DND-41 (cell line): ENCODE measurements at regions not wholly inside any gene's neighbourhood (a gene's known extent, or its start where the extent isn't known, plus 50 kb on each side); places are given as distances from the start of the nearest gene placed in this dataset.

ENCODE experiments used
- ATAC-seq: fragments of 200-7000 bp; cut with Tn5 transposase; 3 replicates; pipeline ENCODE4 v1.9.1; 2021; ENCODE audit warnings: low read depth; ENCODE audit not compliant: insufficient read depth
- DNase-seq: peaks from one replicate; pipeline ENCODE4 v3.0.0-alpha.2; 2020
- H2AFZ ChIP-seq: 2 replicates; pipeline ENCODE4 v1.6.0; 2012; ENCODE audit warnings: low read depth, low read length
- H3K27ac ChIP-seq: 2 replicates; pipeline ENCODE4 v1.5.1; 2012; ENCODE audit warnings: low read length, inconsistent platforms
- H3K27me3 ChIP-seq: fragments of 200-600 bp; sonication (generic); 2 replicates; pipeline ENCODE4 v1.6.0; 2012; ENCODE audit warnings: low read length, mild to moderate bottlenecking, inconsistent platforms; ENCODE audit not compliant: insufficient read depth, poor library complexity
- H3K36me3 ChIP-seq: 2 replicates; pipeline ENCODE4 v1.5.1; 2012; ENCODE audit warnings: low read length, inconsistent platforms; ENCODE audit not compliant: insufficient read depth
- H3K4me1 ChIP-seq: 2 replicates; pipeline ENCODE4 v1.5.1; 2012; ENCODE audit warnings: mild to moderate bottlenecking, low read length; ENCODE audit not compliant: insufficient read depth
- H3K4me2 ChIP-seq: 2 replicates; pipeline ENCODE4 v1.6.0; 2012; ENCODE audit warnings: mild to moderate bottlenecking, moderate library complexity, low read length, inconsistent platforms; ENCODE audit not compliant: insufficient read depth
- H3K4me3 ChIP-seq, 2 experiments: fragments of 200-600 bp in 1 of 2; shearing (Covaris generic) in 1 of 2; 2 replicates each; pipeline ENCODE4 v1.5.1; 2012 to 2016; ENCODE audit warnings: inconsistent platforms in 2 of 2, low read length in 2 of 2, mild to moderate bottlenecking in 2 of 2, low read depth in 1 of 2, moderate library complexity in 1 of 2
- H3K79me2 ChIP-seq: 2 replicates; pipeline ENCODE4 v1.6.0; 2012; ENCODE audit warnings: low read length, inconsistent platforms; ENCODE audit not compliant: insufficient read depth
- H3K9ac ChIP-seq: 2 replicates; pipeline ENCODE4 v1.6.0; 2012; ENCODE audit warnings: low read depth, mild to moderate bottlenecking, inconsistent platforms, low read length, moderate library complexity
- H3K9me3 ChIP-seq: 2 replicates; pipeline ENCODE4 v1.5.1; 2012; ENCODE audit warnings: low read length, moderate library complexity, mild to moderate bottlenecking, inconsistent platforms; ENCODE audit not compliant: insufficient read depth, severe bottlenecking
- H4K20me1 ChIP-seq: 2 replicates; pipeline ENCODE4 v1.6.0; 2012; ENCODE audit warnings: low read length; ENCODE audit not compliant: insufficient read depth
- EZH2 ChIP-seq: IDR thresholded peaks from 3 replicates; pipeline ENCODE4 v1.6.1; 2012; ENCODE audit warnings: borderline replicate concordance, low read depth, mild to moderate bottlenecking, moderate library complexity, low read length, inconsistent platforms; ENCODE audit not compliant: severe bottlenecking
- TF ChIP-seq, protein P1 (sequence below): IDR thresholded peaks from 2 replicates; pipeline ENCODE4 v1.5.1; 2012; ENCODE audit warnings: borderline replicate concordance, low read length, moderate library complexity, mild to moderate bottlenecking; ENCODE audit not compliant: poor library complexity, severe bottlenecking; ENCODE audit errors: extremely low read depth

GRCh38 chr20:22678678-22679077 is 94.3 kb upstream of the FOXA2 start:
- ATAC-seq = no peak
- H3K4me2 ChIP-seq = no peak overlapping the region
- no peaks in the 10 kb centered on the region for H3K79me2 ChIP-seq
- H3K9me3 ChIP-seq = no peaks in the 10 kb centered on the region
- H3K9ac ChIP-seq = no peak overlapping the region
- no peaks in the 10 kb centered on the region for H3K36me3 ChIP-seq
- H3K4me1 ChIP-seq = no peaks in the 10 kb centered on the region
- no peak overlapping the region for H3K4me3 ChIP-seq
- TF ChIP-seq, protein P1, sequence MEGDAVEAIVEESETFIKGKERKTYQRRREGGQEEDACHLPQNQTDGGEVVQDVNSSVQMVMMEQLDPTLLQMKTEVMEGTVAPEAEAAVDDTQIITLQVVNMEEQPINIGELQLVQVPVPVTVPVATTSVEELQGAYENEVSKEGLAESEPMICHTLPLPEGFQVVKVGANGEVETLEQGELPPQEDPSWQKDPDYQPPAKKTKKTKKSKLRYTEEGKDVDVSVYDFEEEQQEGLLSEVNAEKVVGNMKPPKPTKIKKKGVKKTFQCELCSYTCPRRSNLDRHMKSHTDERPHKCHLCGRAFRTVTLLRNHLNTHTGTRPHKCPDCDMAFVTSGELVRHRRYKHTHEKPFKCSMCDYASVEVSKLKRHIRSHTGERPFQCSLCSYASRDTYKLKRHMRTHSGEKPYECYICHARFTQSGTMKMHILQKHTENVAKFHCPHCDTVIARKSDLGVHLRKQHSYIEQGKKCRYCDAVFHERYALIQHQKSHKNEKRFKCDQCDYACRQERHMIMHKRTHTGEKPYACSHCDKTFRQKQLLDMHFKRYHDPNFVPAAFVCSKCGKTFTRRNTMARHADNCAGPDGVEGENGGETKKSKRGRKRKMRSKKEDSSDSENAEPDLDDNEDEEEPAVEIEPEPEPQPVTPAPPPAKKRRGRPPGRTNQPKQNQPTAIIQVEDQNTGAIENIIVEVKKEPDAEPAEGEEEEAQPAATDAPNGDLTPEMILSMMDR = no peak
- TF ChIP-seq EZH2 = no peak
- H3K27ac ChIP-seq = no peak overlapping the region
- H4K20me1 ChIP-seq = no peaks in the 10 kb centered on the region
- no peak for DNase-seq
- H3K27me3 ChIP-seq = peaks cover 38% of the 10 kb centered on the region
- no peak overlapping the region for H2AFZ ChIP-seq

- ATAC-seq = no peak
- H3K9me3 ChIP-seq = no peaks in the 10 kb centered on the region
- H3K27me3 ChIP-seq = peaks cover 37% of the 10 kb centered on the region
Observed at GRCh38 chr20:22679197-22679596, 94.8 kb upstream of the FOXA2 start.

GRCh38 chr20:22680031-22680740 is 95.8 kb upstream of the FOXA2 start:
- no peaks in the 10 kb centered on the region for H3K79me2 ChIP-seq
- no peaks in the 10 kb centered on the region for H3K36me3 ChIP-seq
- DNase-seq (no peak), ATAC-seq (no peak)
- H3K4me2 ChIP-seq = no peak overlapping the region
- peaks cover 37% of the 10 kb centered on the region for H3K27me3 ChIP-seq
- no peaks in the 10 kb centered on the region for H4K20me1 ChIP-seq
- H3K27ac ChIP-seq = no peak overlapping the region
- no peak overlapping the region for H3K4me3 ChIP-seq
- no peaks in the 10 kb centered on the region for H3K4me1 ChIP-seq
- no peak overlapping the region for H3K9ac ChIP-seq
- TF ChIP-seq, protein P1 = no peak
- no peak for TF ChIP-seq EZH2
- H2AFZ ChIP-seq = no peak overlapping the region
- no peaks in the 10 kb centered on the region for H3K9me3 ChIP-seq

More at GRCh38 chr20:22679197-22679596, 94.8 kb upstream of the FOXA2 start:
- no peak overlapping the region for H3K4me3 ChIP-seq
- no peak overlapping the region for H3K9ac ChIP-seq
- no peak overlapping the region for H3K4me2 ChIP-seq
- H4K20me1 ChIP-seq = no peaks in the 10 kb centered on the region
- TF ChIP-seq, protein P1 = no peak
- no peak for TF ChIP-seq EZH2
- H3K27ac ChIP-seq = no peak overlapping the region
- no peak for DNase-seq
- no peaks in the 10 kb centered on the region for H3K4me1 ChIP-seq
- H3K79me2 ChIP-seq = no peaks in the 10 kb centered on the region
- H3K36me3 ChIP-seq = no peaks in the 10 kb centered on the region
- no peak overlapping the region for H2AFZ ChIP-seq
